ENCODE measurements at regions not wholly inside any gene's neighbourhood (a gene's known extent, or its start where the extent isn't known, plus 50 kb on each side); places are given as distances from the start of the nearest gene placed in this dataset.
"Not testable (repeated sequence)": the region's sequence is repeated elsewhere in the genome, so short reads cannot be mapped to it uniquely, and the experiment has no call there.

GRCh38 chr2:234382131-234382530, 114.8 kb downstream of the ARL4C start:
- no peak overlapping the region for H3K4me3 ChIP-seq
- no peak overlapping the region for H3K27ac ChIP-seq
- H3K9me3 ChIP-seq = no peaks in the 10 kb centered on the region
- ATAC-seq = no peak
- intact Hi-C loops (cut with DNase I) = no loop called here
- no peak for DNase-seq
- no peaks in the 10 kb centered on the region for H3K36me3 ChIP-seq
- H3K27me3 ChIP-seq = peaks cover 0 to 25% (median 8%) of the 10 kb centered on the region in 7 donors
- peaks cover 0 to 6% (median 0%) of the 10 kb centered on the region in 9 donors for H3K4me1 ChIP-seq
- TF ChIP-seq CTCF (IDR thresholded peaks at IDR 0.05) = no peak

GRCh38 chr2:234378958-234379357, 117.9 kb downstream of the ARL4C start:
- H3K27me3 ChIP-seq = peaks cover 0 to 41% (median 8%) of the 10 kb centered on the region in 7 donors
- H3K4me1 ChIP-seq; H3K9me3 ChIP-seq; H3K4me3 ChIP-seq; intact Hi-C loops (cut with DNase I); H3K36me3 ChIP-seq; H3K27ac ChIP-seq; ATAC-seq; DNase-seq: not testable (repeated sequence)
- 93 to 95% methylated on average over 2 of the region's 2 CpGs for WGBS, 2 donors

GRCh38 chr2:234378440-234378839, 118.4 kb downstream of the ARL4C start:
- WGBS, 2 donors = 86 to 90% methylated on average over 4 of the region's 4 CpGs
- H3K36me3 ChIP-seq = no peaks in the 10 kb centered on the region
- DNase-seq (no peak), ATAC-seq (no peak)
- peaks cover 0 to 6% (median 0%) of the 10 kb centered on the region in 9 donors for H3K4me1 ChIP-seq
- TF ChIP-seq CTCF (IDR thresholded peaks at IDR 0.05) = no peak
- H3K27me3 ChIP-seq = peaks cover 0 to 47% (median 10%) of the 10 kb centered on the region in 7 donors
- intact Hi-C loops (cut with DNase I) = no loop called here
- no peak overlapping the region for H3K4me3 ChIP-seq
- no peaks in the 10 kb centered on the region for H3K9me3 ChIP-seq
- H3K27ac ChIP-seq = no peak overlapping the region

- Histone ChIP-seq H3K4me1 (peaks cover 0 to 6% (median 0%) of the 10 kb centered on the region in 9 donors), H3K27ac (no peak overlapping the region), H3K9me3 (no peaks in the 10 kb centered on the region), H3K4me3 (no peak overlapping the region), H3K36me3 (no peaks in the 10 kb centered on the region), H3K27me3 (peaks cover 0 to 49% (median 14%) of the 10 kb centered on the region in 7 donors)
- WGBS, 2 donors = 51 to 53% methylated on average over 12 of the region's 12 CpGs
- intact Hi-C loops (cut with DNase I) = no loop called here
- no peak for DNase-seq
- TF ChIP-seq CTCF (IDR thresholded peaks at IDR 0.05) = no peak
- ATAC-seq = no peak
Measured at GRCh38 chr2:234377761-234378391, 119.0 kb downstream of the ARL4C start.

GRCh38 chr2:234376229-234376628, 120.7 kb downstream of the ARL4C start:
- intact Hi-C loops (cut with DNase I) = no loop called here
- H3K4me1 ChIP-seq = peaks cover 0 to 6% (median 0%) of the 10 kb centered on the region in 9 donors

More at GRCh38 chr2:234376229-234376628, 120.7 kb downstream of the ARL4C start:
- Histone ChIP-seq H3K9me3 (no peaks in the 10 kb centered on the region), H3K4me3 (no peak overlapping the region), H3K27ac (no peak overlapping the region), H3K27me3 (peaks cover 0 to 49% (median 14%) of the 10 kb centered on the region in 7 donors), H3K36me3 (no peaks in the 10 kb centered on the region)
- 86 to 88% methylated on average over 3 of the region's 3 CpGs for WGBS, 2 donors
- ATAC-seq (no peak), DNase-seq (no peak)
- TF ChIP-seq CTCF (IDR thresholded peaks at IDR 0.05) = no peak

Measured in heart right ventricle (tissue), 16 donors.